Osteocyte (in vitro differentiated cells): ENCODE measurements at regions not wholly inside any gene's neighbourhood (a gene's known extent, or its start where the extent isn't known, plus 50 kb on each side); places are given as distances from the start of the nearest gene placed in this dataset.

ENCODE experiments used
- DNase-seq: peaks from one replicate; pipeline ENCODE4 v3.0.0; 2021; ENCODE audit warnings: mixed read lengths; ENCODE audit not compliant: unreplicated experiment; ENCODE audit errors: extremely low spot score
- H3K27ac Mint-ChIP-seq: one replicate; pipeline ENCODE4 v1.8.0; 2021; ENCODE audit warnings: mild to moderate bottlenecking, mixed read lengths; ENCODE audit not compliant: unreplicated experiment
- H3K27me3 Mint-ChIP-seq: one replicate; pipeline ENCODE4 v1.8.0; 2021; ENCODE audit warnings: mixed read lengths; ENCODE audit not compliant: unreplicated experiment
- H3K36me3 Mint-ChIP-seq: one replicate; pipeline ENCODE4 v1.8.0; 2021; ENCODE audit warnings: mixed read lengths; ENCODE audit not compliant: unreplicated experiment
- H3K4me1 Mint-ChIP-seq: one replicate; pipeline ENCODE4 v1.8.0; 2021; ENCODE audit warnings: mixed read lengths; ENCODE audit not compliant: unreplicated experiment
- H3K4me3 Mint-ChIP-seq: one replicate; pipeline ENCODE4 v1.8.0; 2021; ENCODE audit warnings: mild to moderate bottlenecking, moderate library complexity, mixed read lengths; ENCODE audit not compliant: unreplicated experiment
- H3K9me3 Mint-ChIP-seq: one replicate; pipeline ENCODE4 v1.8.0; 2021; ENCODE audit warnings: mixed read lengths; ENCODE audit not compliant: unreplicated experiment
- CTCF ChIP-seq: fragments of 200-600 bp; sonication (generic); IDR thresholded peaks from 2 replicates; pipeline ENCODE4 v1.5.0; 2021; ENCODE audit warnings: antibody characterized with exemption, mild to moderate bottlenecking, moderate library complexity

GRCh38 chr3:1824359-1824758 lies 274.3 kb upstream of the CNTN4 start:
- no peak for DNase-seq
- Mint-ChIP-seq H3K27ac (no peak overlapping the region), H3K27me3 (no peaks in the 10 kb centered on the region), H3K36me3 (no peaks in the 10 kb centered on the region), H3K4me1 (no peaks in the 10 kb centered on the region), H3K4me3 (no peak overlapping the region), H3K9me3 (no peaks in the 10 kb centered on the region)
- TF ChIP-seq CTCF = no peak

- no peaks in the 10 kb centered on the region for H3K36me3 Mint-ChIP-seq
- DNase-seq = no peak
- H3K27ac Mint-ChIP-seq = no peak overlapping the region
- no peaks in the 10 kb centered on the region for H3K9me3 Mint-ChIP-seq
- peaks cover 2% of the 10 kb centered on the region for H3K4me1 Mint-ChIP-seq
- TF ChIP-seq CTCF = no peak
- H3K4me3 Mint-ChIP-seq = no peak overlapping the region
- H3K27me3 Mint-ChIP-seq = peaks cover 2% of the 10 kb centered on the region
Measured at GRCh38 chr3:1828519-1828918, 270.1 kb upstream of the CNTN4 start.

- no peak for TF ChIP-seq CTCF
- Mint-ChIP-seq H3K27ac (no peak overlapping the region), H3K9me3 (no peaks in the 10 kb centered on the region), H3K4me3 (no peak overlapping the region), H3K27me3 (peaks cover 2% of the 10 kb centered on the region), H3K36me3 (no peaks in the 10 kb centered on the region), H3K4me1 (peaks cover 2% of the 10 kb centered on the region)
- DNase-seq = no peak
Measured at GRCh38 chr3:1830851-1831250, 267.8 kb upstream of the CNTN4 start.

- Mint-ChIP-seq H3K27me3 (peaks cover 2% of the 10 kb centered on the region), H3K27ac (no peak overlapping the region), H3K36me3 (no peaks in the 10 kb centered on the region), H3K9me3 (no peaks in the 10 kb centered on the region), H3K4me3 (no peak overlapping the region), H3K4me1 (peaks cover 2% of the 10 kb centered on the region)
- no peak for DNase-seq
- no peak for TF ChIP-seq CTCF
Measured at GRCh38 chr3:1832395-1832794, 266.3 kb upstream of the CNTN4 start.

GRCh38 chr3:1843111-1843510 lies 255.6 kb upstream of the CNTN4 start:
- no peaks in the 10 kb centered on the region for H3K36me3 Mint-ChIP-seq
- peaks cover 11% of the 10 kb centered on the region for H3K9me3 Mint-ChIP-seq
- no peak for TF ChIP-seq CTCF
- H3K4me1 Mint-ChIP-seq = no peaks in the 10 kb centered on the region
- H3K4me3 Mint-ChIP-seq = no peak overlapping the region
- H3K27me3 Mint-ChIP-seq = no peaks in the 10 kb centered on the region
- H3K27ac Mint-ChIP-seq = no peak overlapping the region
- no peak for DNase-seq
